Uterus (tissue), 2 donors: ENCODE measurements at regions not wholly inside any gene's neighbourhood (a gene's known extent, or its start where the extent isn't known, plus 50 kb on each side); places are given as distances from the start of the nearest gene placed in this dataset.
"Not testable (repeated sequence)": the region's sequence is repeated elsewhere in the genome, so short reads cannot be mapped to it uniquely, and the experiment has no call there.

Source experiments
- CTCF ChIP-seq, 4 experiments: fragments of 200-600 bp in 2 of 4; fragments of 450-650 bp in 2 of 4; sonication (generic) in 2 of 4; IDR thresholded peaks; one replicate each; pipeline ENCODE4 v1.5.1; 2016 to 2019; ENCODE audit warnings: antibody characterized with exemption in 4 of 4, mild to moderate bottlenecking in 2 of 4, moderate library complexity in 1 of 4
- POLR2A ChIP-seq, 2 donors: fragments of 450-650 bp; IDR thresholded peaks; one replicate each; pipeline ENCODE4 v1.6.1; 2016; ENCODE audit warnings: antibody characterized with exemption in 2 of 2, mild to moderate bottlenecking in 1 of 2, moderate library complexity in 1 of 2

GRCh38 chr19:28589991-28590411, 623.0 kb downstream of the UQCRFS1 start:
- not testable (repeated sequence) for TF ChIP-seq CTCF, POLR2A (IDR thresholded peaks at IDR 0.05)
